ENCODE measurements at regions not wholly inside any gene's neighbourhood (a gene's known extent, or its start where the extent isn't known, plus 50 kb on each side); places are given as distances from the start of the nearest gene placed in this dataset.
A peak's percentile ranks its signal among the peaks of the same experiment; 100 is the strongest.

DNA sequence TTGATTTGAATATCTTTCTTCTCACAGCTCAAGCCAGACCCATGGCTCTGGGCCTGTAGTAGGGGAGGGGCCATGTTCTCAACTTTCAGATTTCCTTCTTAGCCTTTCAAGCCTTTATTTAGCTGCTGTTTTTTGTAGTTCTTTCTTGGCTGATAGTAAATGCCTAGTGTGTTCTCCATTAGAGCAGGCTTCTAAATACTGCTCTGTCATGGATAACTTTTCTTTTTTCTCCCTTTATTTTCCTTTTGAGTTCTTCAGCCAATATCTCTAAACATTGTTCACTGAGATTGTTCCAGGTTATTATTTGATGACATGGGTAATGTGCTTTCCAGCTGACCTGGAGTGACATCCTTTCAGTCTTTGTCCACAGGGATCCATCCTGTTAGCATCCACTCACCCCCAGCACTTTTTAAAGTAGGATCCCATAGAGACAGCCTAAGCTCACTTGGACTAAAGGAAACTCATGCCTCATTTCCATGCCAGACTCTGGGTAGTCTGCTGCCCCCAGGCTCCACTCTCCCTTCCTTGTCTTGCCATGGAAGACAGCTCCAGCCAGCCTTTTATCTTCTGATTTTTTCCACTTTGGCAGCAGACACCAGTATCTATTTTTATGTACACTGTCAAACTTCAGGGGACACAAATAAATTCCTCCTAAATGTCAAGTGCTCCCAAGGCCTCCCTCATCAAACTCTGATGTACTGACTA is 645.6 kb downstream of the RNF144B start:
- peak in 11 of 56 donors; percentile 0 to 17 (median 2) for DNase-seq

DNA sequence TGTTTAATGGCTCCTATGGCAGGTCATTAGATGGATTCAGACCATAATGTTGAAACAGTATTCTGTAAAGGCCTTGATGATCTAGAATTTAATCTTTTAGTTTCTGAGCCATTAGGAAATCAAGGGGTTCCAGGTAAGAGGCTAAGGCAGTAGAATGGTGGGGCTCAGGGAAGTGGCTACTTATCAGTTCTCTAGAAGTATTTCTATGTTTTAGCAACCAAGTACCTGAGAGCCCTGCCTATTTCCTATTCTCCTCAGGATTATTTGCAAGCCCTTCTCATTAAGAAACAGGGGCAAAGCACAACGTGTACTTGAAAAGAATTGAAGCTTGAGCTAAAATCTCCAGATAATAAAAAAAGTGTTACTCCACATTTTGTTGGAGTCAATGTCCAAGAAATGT is 646.5 kb downstream of the RNF144B start:
- no peak for DNase-seq

DNA sequence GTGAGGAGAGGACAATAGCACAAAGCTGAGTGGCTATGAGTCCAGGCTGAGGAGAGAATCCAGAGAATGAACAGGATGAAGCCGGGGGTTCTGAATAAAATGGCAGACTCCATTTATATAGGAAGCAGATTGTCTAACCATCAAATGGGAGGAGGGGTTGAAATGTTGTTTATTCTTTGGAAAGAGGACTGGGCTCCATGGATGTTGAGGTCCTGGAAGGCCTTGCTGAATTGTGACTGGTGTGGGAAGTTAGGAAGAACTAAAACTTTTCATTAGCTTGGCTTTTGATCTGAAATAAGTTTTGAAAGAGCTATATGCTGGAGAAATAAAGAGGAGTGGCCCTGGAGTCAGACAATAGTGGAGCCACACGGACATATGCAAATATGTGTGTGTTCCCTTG is 647.8 kb downstream of the RNF144B start:
- DNase-seq, result no peak

DNA sequence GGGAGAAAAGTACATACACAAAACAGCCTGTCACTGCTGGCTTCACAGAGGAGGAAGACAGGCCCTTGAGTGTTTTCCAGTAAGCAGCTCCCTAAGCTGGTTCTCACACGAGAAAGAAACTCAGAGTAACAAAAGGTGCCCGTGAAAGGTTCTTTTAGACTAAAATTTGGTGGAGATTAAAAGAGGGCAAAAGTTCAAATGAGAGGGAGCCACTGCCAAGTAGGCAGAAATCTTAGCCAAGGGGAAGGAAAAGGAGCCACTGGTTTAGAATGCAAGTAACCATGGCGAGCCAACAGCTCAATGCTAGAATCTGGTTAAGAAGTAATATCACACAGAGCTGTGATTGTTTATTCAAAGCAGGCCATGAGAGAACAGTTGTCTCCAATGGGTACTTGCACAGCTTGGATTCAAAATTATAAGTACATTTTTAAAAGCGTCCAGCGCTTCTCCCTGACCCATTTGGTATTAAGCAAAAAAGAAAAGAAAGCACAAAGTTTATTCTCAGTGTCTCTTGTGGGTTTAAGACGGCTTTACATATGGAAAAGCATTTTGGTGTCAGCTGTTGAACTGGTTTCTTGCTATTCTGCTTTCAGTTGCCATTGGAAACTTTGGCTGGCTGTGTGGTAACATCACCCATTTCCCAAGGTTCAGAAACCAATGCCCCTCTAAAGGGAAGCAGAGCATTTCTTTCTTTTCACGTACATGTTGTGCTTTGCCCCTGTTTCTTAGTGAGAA is 648.5 kb downstream of the RNF144B start:
- DNase-seq, result peak in 33 of 56 donors; percentile 5 to 79 (median 31)

DNA sequence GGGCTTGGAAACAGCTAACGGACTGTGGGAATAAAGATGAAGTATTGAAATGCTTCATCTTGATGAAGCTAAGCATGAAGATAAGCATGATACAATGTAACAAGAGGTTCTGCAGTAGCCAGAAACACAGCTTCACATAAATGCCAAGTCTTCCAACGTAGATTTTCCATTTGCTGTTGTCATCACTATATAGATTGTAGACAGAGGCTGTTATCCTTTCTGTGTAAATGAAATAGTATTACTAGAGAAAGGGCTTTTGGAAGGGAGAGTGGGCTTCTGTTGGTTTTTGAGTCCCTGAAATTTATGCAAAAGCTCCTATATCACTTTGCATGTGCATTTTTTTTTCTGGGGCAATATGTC is 649.0 kb downstream of the RNF144B start:
- DNase-seq, result no peak

DNA sequence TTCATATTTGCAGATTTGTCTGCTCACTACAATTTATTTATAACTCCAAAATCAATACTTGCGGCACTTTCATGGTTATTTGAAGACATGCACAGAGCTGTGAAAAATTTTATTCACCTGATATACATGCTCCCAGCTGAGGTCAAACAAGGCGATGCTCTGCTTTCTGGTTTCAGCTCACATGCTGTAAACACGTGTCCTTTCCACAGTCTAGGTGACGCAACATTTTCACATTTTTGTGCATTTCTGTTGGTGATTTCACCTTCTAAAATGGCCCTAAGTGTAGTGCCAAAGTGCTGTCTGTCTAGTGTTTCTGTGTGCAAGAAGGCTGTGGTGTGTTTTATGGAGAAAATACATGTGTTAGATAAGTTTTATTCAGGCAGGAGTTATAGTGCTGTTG is 650.5 kb downstream of the RNF144B start:
- no peak for DNase-seq

DNA sequence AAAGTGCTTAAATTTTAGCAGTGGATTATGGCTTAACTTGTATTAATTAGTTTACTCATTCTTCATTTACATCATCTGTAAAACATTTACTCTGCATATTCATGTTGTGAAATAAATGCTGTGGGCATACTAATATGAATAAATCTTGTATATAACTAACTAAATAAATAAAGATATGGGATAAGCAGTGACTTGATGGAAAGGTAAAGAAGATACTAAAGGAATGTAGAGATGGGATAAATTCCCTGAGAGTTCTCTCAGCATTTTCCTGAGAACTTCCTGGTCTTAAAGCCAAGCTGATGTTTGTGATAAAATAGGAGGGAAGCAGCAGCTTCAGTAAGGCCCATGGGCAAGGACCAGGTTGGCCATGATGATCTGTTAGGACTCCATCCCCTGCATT is 652.1 kb downstream of the RNF144B start:
- DNase-seq, result no peak

DNA sequence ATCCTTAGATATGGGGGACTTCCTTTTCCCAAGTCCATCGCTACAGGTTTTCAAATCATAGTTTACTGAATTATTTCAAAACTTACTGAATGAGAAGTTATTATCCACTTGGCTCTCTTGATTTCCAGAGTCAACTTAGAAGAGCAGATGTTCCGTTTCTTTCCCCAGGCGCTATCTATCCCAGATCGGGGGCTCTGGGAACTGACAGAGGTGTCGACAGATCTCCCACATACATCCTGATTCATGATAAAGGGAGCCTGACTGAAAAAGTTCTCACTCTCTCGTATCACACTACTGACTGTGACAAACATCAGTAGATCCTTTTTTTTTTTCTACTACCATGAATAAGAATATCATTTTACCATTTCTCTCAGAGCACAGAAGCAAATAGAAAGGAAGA is 654.8 kb downstream of the RNF144B start:
- DNase-seq, result no peak

DNA sequence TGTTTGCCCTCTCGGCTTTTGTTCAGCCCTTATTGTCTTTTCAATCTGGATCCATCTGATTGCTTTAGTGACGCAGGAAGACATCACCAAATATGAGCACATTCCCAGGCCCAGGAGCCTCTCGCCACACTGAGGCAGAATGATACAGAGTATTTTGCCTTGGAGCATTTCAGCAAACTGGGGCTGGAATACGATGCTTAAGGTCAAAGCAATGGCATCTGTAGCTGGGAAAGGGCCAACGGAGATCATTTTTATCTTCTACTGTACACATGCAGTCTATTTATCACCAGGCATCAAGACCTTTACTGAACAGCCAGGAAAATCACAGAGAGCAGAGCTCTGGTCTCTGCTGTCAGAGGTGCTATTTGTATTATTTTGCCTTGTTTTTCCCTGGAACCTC is 655.3 kb downstream of the RNF144B start:
- no peak for DNase-seq

DNA sequence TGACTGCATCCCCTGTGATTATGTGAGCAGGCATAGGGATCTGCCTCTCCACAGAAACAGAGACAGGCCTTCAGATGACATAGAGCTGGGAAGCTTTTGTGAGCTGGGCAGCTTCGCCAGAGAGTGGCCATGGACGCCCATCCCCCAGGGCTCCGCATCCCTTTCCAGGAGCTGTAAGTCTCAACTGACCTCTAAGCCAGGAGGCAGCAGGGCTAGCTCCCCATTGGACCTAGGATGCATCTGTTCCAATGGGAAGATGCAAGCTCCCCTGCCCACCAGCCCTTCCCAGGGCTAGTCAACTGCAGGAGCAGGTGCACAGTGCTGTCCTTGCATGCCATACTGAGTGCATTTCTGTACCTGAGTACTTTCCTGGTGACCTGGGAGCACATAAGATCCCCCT is 663.6 kb downstream of the RNF144B start:
- no peak for DNase-seq

DNA sequence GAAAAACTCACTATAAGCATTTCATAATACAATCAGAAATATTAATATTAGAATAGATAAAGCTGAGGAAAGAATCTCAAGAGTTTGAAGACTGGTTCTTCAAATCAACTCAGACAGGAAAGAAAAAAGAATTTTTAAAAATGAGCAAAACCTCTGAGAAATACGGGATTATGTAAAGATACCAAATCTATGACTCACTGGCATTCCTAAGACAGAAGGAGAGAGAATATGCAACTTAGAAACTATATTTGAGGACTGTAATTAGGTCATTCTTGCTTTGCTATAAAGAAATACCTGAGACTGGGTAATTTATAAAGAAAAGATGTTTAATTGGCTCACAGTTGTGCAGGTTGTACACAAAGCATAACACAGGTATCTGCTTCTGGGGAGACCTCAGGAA is 665.1 kb downstream of the RNF144B start:
- DNase-seq, result no peak

DNA sequence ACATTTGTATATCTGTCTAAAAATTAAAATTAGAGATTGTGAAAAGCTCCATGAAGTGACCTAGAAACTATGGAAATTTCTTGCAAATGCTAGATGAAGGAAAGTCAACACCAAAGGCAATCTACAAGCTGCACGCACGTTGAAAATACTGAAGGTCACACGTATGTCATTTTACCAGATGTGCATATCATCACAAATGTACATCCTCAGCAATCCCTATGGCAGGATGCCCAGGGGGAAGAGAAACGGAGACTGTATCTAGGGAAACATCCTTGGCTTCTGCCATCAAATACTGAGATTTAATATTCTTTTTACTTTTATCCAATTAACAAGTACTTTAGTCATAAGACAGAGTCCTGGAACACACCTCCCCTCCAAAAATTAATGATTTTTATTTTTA is 672.0 kb downstream of the RNF144B start:
- no peak for DNase-seq

DNA sequence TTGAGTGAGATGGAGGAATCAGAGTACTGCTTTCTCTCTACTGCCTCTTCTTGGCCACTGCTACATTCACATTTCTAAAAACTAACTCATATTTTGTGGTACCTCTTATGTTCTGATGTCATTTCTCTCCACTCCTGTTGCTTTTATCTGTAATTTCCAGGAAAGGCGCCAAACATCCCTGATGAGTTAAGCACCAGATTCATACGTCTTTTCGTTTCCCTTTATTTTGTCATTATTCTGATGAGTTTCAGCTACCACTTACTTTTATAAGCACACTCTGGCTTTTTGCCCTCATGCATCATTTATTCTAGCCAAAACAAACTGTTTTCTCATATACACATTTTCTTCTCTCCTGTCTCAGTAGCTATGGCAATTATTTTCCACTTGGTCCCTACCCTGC is 680.0 kb downstream of the RNF144B start:
- no peak for DNase-seq

DNA sequence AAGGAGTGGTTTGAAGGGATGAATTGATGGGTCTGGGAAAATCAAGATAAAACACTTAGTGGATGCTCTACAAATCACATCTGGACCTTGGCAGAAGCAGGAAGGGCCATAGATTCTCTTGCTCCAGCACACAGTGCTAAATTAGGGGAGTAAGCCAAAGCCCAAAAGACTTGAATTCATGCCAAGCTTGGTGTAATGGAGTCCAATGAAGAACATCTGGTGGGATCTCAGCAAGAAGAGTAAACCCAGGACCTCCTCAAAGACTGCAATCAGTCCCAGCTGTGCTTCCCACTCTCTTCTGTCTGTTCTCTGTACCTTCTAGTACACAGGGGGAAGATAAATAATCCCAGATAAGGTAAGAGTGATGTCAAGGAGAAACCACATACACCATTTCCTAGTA is 683.4 kb downstream of the RNF144B start:
- no peak for DNase-seq

DNA sequence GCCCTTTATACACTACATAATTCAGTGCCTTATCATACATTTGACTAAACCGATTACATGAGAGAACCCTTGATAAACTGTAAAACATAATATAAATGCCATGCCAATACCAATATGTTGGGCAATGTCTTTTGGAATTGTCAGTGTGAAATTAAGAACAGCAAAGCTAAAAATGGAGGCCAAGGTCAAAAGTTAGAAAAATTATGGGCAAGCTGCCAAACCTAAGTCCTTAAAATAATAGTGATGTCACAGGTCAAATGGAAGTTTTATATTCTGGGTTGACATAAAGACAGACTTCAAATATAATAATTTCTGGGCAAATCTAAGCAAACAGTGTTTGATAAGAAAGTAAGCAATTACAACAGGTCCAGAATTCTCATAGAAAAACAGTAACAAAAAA is 696.7 kb downstream of the RNF144B start:
- DNase-seq, result no peak

DNA sequence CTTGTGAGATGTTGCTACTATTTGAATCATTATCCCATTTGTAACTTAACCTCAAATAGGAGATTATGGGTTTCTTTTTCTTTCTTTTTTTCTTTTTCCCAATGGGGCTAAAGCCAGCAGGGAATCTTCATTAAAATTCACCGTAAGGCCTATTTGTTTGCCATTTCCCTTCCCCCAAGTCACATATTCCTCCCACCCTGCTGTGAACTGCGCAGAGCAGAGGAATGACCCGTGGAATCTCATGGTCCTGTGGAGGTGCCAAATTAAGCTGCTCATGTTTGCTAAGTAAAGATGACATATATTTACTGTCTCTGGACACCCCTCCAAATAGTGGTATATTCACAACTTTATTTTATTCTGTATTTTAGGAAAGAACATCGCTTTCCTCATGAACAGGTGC is 699.3 kb downstream of the RNF144B start:
- no peak for DNase-seq

DNA sequence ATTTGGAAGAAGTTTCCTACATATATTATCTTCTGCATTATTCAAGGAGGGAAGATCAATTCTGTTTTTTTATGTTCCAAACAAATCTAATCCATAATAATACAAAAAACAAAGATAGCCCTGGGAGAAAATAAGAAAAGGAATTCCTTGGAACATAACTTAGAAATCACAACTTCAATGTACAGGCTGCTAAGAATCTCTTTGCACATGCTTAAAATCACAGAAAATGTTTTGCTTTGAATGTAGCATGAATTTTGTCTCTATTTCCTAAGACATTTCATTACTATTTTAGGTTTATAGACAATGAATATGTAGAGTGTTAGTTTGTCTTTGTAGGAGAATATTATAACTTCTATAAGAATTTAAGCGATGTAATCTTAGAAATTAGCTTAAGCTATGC is 700.1 kb downstream of the RNF144B start:
- DNase-seq, result no peak

DNA sequence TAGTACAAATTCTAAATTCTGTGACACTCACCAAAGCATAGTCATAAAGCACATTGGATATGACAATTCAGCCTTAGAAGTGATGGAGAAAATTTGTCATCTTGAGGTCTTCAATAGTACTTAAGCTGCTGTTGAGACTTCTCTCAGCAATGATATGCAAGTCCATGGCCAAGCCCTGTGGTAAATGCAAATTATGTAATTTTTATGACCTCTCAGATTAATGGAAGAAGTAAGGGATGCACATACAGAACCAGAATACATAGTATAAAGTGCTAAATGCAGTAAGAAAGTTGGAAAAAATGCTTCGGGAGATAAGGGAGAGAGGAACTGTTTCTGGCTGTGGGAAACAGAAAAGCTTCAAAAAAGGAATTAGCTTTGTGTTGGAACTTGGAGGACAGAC is 700.7 kb downstream of the RNF144B start:
- DNase-seq, result no peak

DNA sequence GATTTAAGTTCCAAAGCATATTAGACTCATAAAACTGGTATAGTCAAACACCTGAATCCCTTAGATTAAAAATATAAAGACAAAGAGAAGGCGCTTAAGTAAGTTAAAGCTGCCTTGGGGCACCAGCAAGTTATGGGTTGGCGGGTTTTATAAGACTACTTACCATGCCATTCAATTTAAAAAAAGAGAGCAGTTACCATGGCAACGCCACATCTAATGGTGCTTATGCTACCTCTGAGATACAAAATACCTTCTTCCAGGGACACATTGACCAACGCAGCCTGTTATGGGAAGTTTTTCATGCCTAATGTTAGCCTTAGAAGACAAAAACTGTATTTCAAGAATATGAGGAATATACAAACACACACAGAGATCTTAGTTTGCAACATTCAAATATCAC is 713.6 kb downstream of the RNF144B start:
- DNase-seq, result no peak

DNA sequence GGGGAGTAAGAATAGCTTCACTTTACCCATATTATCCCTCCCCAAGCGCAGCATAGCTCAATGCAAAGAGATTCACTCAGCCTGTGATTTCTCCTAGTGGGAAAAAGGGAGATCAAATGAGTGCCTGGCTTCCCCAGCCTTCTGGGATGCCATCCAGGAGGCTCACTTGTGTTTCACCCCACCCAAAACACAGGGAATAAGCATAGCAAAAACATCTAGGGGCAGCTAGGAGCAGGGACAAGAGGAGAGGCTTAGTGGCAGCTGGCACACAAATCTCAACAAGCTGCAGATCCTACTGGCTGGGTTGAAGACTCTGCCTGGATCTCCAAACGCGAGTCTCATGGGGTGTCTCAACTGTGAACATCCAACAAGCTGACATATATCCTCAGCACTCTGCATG is 715.8 kb downstream of the RNF144B start:
- DNase-seq, result no peak

DNA sequence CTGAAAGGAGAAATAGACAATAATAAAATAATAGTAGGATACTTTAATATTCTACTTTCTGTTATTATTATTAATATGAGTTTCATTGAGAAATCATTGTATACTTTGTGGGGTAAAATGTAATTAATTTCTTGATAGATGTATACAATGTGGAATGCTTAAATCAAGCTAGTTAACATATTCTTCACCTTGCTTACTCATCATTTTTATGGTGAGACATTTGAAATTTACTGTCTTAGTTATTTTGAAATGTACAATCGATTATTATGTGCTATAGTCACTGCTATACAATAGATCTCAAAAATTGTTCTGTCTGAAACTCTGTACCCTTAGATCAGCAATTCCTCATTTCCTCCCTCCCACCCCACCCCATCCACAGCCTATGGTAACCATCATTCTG is 720.3 kb downstream of the RNF144B start:
- no peak for DNase-seq

DNA sequence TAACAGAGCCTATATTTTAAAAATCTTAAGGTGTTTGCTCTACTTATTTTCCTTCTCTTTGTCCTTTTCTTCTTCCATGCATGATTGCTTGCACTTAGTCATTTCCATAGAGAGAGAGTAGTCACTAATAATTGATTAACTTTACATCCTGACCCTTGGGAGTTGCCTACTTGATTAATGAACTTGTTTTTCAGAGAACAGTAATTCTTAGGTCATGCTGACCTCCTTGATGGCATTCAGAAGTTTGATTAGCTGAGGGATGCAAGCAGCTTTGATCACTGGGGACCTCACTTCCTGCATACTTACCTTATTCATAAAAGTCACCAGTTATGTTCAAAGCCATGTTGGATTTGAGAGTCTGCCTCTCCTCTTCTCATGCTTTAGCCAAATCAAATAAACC is 715.6 kb upstream of the ID4 start:
- no peak for DNase-seq

DNA sequence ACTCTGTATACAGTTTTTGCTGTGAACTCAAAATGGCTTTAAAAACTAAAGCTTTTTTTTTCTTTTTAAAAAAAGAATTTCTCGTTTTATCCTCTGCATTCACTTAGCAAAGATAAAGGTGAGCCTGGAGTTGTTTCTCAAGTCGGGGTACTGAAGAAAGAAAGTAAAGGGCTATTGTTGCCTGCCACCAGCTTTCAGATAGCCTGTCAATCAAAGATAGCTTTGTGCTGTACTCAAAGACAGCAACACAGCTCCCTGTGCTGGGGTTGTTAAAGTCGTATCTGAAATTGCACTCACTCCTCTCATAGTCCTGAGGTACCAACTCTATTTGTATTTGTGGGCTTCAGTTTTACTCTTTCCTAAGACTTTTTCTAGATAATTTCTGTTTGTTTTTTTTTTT is 710.1 kb upstream of the ID4 start:
- DNase-seq, result no peak

DNA sequence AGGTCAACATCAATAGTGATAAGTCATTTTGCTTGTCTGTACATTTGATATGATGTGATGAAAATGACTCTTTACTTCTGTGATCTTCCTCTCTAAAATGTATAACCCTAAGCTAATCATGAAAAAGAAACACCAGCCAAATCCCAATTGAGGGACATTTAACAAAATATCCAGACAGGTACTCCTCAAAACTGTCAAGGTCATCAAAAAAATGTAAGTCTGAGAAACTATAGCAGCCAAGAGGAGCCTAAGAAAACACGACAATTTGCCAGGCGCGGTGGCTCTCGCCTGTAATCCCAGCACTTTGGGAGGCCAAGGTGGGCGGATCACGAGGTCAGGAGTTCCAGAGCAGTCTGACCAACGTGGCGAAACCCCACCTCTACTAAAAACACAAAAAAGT is 708.5 kb upstream of the ID4 start:
- peak in 1 of 56 donors; percentile 15 for DNase-seq

All from amygdala (tissue), 56 donors.